ENCODE measurements at regions not wholly inside any gene's neighbourhood (a gene's known extent, or its start where the extent isn't known, plus 50 kb on each side); places are given as distances from the start of the nearest gene placed in this dataset.

DNA sequence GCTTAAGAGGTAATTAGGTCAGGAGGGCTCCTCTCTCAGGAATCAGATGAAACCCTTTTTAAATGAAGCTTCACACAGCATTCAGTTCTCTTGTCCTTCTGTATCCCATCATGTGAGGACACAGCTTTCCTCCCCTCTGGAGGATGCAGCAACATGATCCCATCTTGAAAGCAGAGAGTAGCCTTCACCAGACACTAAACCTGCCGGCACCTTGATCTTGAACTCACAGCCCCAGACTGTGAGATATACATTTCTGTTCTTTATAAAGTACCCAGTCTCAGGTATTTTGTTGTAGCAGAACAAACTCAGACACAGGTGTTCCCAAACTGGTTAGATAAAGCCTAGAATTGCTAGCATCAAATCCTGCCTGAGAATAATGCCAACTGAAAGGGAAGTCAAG is 83.7 kb upstream of the PRICKLE2 start:
- ATAC-seq: no peak

DNA sequence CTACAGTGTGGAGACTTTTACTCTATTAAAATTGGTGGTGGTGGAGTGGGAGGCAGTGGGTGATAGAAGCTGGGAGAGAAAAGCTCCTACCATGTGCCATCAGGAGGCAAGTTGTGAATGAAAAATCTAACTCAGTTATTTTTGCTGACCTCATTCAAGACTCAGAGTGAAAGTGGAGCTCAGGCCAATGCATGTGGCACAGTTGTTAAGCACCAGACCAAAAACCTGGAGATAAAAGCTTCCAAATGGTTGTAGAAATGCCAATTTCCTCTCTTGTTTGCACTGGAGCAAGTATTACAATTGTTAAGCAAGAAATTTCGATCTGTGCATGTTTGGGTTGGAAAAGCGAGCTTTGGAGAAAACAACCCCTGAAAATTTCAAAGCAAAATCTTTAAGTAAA is 81.5 kb upstream of the PRICKLE2 start:
- ATAC-seq: no peak

DNA sequence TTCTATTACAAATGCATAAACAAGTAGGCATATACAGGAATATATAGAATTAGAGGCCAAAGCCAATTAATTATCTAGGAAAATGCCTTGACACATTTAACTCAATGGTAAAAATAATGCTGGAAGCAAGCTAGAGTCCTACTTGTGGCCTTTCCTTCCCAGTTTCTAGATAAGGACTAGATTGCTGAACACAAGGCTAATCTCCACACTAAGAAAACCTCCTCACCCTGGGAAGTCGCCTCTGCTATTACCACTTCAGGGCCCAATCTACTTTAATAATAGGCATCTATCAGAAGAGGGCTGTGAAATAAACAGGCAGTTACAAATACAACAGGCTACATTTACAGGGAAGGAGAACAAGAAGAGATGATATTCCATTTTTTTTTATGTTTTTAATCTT is 80.5 kb upstream of the PRICKLE2 start:
- no peak for ATAC-seq

DNA sequence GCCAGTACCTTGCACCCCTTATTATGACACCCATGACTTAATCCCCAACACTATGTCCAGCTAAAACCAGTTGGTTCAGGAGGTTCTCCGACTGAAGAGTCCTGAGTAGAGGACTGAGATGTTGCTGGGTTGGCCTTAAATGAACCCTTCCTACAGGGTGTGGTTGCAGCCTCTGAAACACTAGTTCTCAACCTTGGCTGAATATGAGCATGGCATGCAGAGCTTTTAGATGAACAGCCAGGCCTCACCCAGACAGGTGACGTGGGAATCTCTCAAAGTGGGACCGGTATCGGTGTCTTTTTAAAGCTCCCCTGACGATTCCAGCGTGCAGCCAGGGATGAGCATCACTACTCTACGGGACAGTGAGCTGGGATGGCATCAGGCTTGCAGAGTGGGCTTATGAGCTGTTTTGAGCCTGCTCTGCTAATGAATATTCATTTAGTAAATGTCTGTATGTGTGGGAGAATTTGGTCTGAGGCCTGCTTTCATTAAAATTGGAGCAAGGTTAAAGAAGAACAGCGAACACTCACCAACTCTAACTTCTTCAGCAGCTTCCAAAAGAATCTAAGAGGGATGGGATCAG is 79.7 kb upstream of the PRICKLE2 start:
- ATAC-seq: no peak

DNA sequence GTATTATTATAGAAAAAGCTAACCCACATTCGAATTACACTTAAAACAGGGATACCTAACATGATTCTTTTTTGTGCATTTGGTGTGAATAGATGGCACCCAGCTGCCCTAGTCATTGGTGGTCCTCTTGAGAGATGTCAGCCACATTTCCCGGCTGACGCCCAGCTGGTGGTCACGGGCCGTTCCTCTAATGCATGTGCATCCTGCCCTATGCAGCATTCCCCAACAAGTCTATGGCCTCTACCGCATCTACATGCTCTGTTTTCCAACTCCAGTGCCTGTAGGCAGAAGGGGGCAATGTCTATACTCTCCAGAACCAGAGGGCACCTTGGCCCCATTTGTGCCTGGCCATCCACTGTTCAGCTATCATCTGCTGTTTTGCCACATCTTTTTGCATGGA is 78.6 kb upstream of the PRICKLE2 start:
- no peak for ATAC-seq

DNA sequence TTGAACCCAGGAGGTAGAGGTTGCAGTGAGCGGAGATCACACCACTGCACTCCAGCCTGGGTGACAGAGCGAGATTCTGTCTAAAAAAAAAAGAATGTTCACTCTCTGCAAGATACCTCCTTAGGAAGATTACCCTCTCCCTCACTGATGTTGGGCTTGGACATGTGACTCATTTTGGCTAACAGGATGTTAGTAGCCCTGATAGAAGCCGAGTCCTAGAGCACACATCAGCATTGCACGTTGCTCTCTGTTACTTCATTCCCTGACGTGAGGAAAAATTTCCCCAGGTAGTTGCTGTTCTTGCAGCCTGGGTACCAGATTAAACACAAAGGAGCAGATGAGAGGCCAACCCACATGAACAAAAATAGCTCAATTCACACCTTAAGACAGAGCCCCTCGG is 78.1 kb upstream of the PRICKLE2 start:
- ATAC-seq: no peak

DNA sequence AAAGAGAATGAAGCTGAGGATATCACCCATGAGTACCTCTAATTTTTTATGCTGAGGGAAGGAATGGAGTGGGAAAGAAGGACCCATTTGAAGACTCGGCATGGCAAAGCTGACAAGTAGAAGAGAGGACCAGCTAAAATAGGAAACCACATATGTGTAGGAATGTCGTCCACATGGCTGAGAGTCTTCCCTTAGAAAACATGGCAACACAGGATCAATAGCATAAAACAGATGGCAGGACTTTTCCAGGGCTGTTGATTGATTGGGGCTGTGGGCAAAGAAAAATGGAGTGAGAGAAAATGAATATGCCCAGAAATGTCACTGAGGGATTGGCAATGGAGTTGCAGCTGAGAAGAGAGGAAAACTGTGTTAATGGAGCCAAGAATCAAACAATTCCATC is 76.2 kb upstream of the PRICKLE2 start:
- ATAC-seq: no peak

DNA sequence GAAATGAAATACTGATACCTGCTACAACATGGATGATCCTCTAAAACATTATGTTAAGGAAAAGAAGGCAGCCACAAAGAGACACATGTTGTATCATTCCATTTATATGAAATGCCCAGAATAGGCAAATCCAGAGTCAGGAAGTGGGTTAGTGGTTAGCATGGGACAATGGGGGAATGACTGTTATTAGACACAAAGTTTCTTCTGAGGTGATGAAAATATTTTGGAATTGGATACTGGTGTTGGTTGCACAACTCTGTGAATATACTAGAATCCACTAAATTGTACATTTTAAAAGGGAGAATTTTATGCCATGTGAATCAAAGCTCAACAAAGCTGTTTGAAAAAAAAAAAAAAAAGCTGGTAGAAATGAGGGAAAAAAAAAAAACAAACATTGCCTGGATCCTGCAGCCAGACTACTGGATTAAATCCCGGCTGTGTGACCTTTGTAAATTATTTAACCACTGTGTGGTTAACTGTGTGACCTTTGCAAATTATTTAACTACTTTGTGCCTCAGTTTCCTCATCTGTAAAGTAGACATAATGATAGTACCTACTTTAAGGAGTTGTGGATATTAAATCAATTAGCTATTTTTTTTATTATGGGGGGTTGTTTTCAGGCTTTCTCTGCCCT is 75.6 kb upstream of the PRICKLE2 start:
- ATAC-seq: no peak

DNA sequence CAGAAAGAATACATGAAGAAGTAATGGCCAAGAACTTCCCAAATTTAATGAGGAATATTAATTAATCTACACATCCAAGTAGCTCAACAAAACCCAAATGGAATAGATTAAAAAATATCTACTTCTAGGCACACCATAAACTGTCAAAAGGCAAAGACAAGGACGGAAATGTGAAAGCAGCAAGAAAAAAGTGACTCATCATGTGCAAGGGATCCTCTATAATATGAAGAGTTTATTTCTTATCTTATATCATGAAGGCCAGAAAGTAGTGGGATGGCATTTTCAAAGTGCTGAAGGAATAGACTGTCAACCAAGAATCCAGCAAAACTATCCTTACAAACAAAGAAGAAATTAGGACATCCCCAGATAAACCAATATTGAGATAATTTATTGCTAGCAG is 73.9 kb upstream of the PRICKLE2 start:
- no peak for ATAC-seq

DNA sequence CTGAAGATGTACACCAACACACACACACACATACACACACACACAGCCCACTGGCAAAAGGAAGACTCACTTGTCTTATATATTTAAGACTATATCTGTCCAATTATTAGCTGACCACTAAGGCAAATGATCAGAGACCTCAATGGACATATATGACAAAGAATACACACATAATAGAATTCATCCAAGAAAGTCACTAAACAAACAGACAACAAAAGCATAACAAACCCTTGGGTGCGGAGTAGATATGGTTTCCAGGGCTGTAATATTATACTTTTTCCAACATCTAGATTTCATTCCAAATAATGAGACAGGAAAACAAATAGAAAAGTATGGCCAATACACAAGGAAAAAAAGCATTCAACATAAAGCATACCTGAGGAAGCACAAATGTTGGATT is 72.3 kb upstream of the PRICKLE2 start:
- no peak for ATAC-seq

DNA sequence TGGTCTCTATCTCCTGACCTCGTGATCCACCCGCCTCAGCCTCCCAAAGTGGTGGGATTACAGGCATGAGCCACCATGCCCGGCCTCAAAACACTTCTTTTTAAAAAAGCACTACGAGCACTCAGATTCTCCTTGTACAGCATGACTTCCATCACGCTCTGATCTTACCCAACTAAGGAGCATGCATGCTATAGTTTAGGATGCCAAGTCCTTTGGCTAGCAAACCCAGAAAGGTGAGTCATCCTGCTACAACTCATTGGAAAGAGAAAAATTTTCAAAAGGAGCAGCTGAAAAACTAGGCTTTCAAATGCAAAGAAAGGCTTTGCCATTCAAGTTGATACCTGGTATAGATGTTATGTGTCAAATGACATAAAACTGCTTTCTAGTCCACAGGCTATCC is 70.3 kb upstream of the PRICKLE2 start:
- peak; percentile 78 for ATAC-seq

DNA sequence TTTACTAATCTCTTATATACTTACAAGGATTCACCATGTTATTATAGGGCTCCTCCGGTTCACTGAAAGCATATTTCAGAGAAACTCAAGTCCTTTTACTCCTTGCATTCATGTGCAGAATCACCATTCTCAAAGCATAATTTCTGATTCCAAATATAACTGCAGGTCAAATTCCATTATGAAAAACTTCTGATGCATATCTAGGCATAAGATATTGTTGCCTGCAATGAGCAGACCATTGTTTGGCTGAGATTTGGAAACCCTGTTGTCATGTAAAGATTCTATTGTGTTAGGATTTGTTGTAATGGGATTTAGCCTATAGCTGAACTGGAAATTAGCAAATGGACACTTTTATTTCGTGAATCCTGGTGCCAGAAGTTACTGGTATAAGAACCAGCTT is 69.5 kb upstream of the PRICKLE2 start:
- no peak for ATAC-seq

DNA sequence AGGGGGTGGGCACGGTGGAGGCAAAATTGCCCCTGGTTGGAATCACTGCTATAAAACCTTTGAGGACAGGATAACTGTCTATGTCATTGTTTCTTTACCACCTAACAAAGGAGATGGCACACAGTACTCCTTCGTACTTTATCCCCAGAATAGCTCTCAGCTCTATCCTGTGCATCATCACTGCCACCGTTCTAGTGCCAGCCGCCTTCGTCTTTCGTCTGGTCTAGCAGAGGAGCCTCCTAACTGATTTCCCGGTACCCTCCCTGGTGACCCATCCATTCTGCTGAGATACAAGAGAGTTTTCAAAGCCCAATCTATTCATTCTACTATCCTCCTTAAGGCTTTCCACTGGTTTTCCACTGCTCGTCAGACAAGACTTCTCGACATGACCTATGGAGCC is 67.9 kb upstream of the PRICKLE2 start:
- no peak for ATAC-seq

DNA sequence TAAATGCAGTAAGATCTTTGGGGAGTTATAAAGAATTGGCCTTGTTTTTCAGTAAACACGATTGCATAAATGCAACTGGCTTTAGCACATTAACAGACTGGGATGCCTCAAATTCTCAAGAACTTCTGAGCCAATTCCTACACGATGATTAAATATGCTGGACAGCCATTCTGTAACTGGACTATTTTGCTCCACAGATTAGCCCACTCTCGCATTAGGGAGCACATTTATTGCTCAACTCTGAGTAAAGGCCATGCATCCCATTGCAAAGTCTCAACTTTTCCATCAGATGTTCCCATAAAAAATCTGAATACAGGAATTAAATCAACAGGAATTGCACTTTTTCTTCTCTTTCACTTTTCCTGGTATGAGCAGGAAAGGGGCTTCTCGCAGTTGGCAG is 66.7 kb upstream of the PRICKLE2 start:
- ATAC-seq: no peak

DNA sequence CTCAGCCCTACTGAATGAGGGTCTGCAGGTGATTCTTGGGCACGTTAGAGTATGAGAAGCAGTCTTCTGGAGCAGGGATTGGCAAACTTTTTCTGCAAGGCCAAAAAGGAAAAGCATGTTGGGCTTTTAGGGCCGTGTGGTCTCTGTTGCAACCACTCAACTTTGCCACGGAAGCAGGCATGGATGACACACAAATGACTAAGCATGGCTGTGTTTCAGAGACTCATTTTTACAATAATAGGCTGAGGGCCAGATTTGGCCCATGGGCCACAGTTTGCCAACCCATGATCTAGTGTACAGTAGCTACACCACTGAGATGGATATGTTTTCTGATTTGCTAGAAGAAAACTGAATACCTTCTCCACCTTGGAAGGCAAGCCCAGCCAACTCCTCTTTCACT is 66.1 kb upstream of the PRICKLE2 start:
- ATAC-seq: peak; percentile 86

DNA sequence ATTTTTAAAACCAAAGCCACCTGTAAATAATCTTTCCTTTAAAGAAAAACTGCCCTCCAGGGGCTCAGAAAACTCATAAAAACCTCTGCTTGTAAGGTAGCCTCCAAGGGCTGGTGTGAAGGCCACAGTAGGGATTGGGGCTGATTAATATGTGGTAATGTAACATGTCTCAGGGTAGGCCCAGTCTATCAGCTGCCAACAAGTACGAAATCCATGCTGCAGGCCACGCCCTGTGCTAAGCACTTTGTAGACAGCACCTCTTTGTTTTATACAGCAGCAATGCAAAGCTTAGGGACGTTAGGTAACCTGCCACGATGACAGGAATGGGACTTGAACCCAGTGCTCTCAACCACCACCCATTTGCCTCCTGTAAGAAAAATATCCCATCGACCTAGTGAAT is 65.6 kb upstream of the PRICKLE2 start:
- ATAC-seq: peak; percentile 94

DNA sequence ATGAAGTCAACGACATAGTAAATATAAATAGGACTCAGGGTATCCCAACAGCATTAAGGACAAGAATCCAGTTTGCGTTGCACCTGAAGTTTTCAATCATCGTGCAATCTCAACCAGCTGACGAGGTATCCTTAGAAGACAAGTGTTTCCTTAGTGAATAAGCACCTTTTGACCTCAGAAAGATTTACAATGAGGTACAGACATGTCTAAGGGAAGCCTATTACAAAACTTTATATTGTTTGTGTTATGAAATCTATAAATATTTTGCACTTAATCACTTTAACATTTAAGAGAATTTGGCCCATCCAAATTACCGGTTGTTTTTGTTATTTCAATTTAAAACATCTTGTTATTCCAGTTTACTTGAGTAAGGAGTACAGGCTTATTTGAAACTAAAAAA is 64.9 kb upstream of the PRICKLE2 start:
- no peak for ATAC-seq

DNA sequence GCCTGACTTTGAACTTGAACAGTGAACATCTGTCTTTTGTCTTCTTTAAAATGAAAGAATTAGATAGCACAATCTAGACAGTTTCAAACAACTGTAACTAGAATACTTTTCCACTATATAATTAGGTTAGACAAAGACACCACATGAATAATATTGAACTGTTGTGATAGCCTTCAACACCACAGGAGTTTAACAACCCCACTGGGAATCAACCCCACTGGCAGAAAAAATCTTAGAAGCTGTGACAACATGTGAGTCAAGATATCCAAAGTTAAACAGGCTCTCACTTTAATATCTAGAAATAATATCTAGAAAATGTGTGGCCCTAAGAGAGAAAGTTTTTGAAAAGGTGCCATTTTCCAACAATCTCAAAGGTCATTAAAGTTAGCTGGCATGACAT is 64.4 kb upstream of the PRICKLE2 start:
- ATAC-seq: no peak

DNA sequence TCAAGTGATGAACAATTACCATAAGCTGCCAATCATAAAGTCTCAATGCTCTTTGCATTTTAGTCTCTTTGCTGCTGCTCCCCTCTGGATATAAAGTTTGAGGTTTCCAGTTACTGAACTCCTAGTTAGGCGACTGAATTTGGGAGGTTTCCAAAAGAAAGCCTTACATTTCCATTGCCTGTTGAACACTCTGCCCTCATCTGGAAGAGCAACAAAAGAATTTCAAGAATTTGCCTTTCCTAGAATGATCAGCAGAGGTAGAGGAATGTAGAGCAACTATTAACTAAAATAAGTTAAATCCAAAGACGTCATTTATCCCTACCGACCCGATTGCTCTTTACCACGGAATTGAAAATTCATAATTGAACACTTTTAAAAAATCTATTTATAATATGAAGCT is 53.4 kb upstream of the PRICKLE2 start:
- no peak for ATAC-seq

DNA sequence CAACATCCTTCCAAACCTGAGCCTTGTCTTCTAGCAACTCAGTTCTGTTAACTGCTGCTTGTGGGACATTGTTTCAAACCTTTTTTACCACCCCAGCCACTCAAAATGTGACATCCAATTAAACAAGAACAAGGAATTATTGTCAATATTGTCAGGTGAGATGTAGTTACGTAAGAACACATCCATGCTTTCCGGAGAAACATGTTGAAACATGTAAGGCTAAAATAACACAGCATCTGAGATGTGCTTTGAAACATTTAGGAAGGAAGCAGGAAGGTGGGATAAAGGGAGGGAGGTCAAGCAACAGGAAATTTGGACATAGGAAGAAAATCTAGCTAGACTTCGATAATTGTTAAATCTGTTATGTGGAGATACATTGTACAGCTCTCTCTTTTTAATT is 50.9 kb upstream of the PRICKLE2 start:
- no peak for ATAC-seq
